ENCODE measurements at regions not wholly inside any gene's neighbourhood (a gene's known extent, or its start where the extent isn't known, plus 50 kb on each side); places are given as distances from the start of the nearest gene placed in this dataset.

DNA sequence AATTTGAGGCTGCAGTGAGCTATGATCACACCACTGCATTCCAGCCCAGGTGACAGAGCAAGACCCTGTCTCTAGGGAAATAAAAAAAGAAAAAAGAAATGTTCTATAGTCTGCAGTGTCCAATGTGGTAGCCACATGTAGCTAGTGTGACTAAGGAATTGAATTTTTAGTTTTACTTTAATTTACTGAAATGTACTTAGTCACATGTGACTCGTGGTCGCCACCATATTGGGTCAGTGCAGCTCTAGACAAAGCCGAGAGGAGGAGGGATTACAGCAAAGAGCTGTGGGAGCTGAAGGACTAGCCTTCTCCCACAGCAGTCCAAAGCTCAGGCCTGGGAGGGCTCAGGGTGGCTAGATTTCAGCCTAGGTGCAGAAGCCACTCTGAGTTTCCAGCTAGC lies 65.9 kb upstream of the NTRK3 start:
- POLR2A ChIA-PET (ENCODE audit: partially characterized antibody): no interaction called here
- Histone ChIP-seq H3K9me3 (ENCODE audit: insufficient read depth in 2 of 2, low read depth in 1 of 2, low read length in 1 of 2) (no peaks in the 10 kb centered on the region), H3K56ac (replicated peaks; ENCODE audit: insufficient read length, low read depth, low read length) (no peak overlapping the region), H3K27me3 (replicated peaks in 1 of 4; ENCODE audit: control insufficient read depth in 3 of 4, extremely low read depth in 1 of 4, insufficient read depth in 3 of 4, low read length in 3 of 4) (no peaks in the 10 kb centered on the region), H2BK5ac (ENCODE audit: low read depth, low read length) (no peak overlapping the region), H2BK12ac (ENCODE audit: low read depth, low read length) (no peak overlapping the region), H3K4me2 (ENCODE audit: insufficient read depth in 1 of 2, low read depth in 2 of 2, low read length in 2 of 2) (no peak overlapping the region), H2BK15ac (ENCODE audit: low read length) (no peak overlapping the region), H3K4me3 (ENCODE audit: extremely low read depth in 1 of 4, insufficient read depth in 2 of 4, low read depth in 3 of 4, low read length in 4 of 4) (no peak overlapping the region), H3K23ac (ENCODE audit: insufficient read length) (no peak overlapping the region), H3K79me1 (ENCODE audit: low read depth, low read length) (no peaks in the 10 kb centered on the region), H3K23me2 (ENCODE audit: low read depth, low read length) (no peaks in the 10 kb centered on the region), H3K36me3 (ENCODE audit: control insufficient read depth in 2 of 4, insufficient read depth in 4 of 4, low read length in 3 of 4) (no peaks in the 10 kb centered on the region), H2AFZ (ENCODE audit: low read length) (no peak overlapping the region; the same call in 1 of the 2 replicates), H3K27ac (ENCODE audit: low read depth, low read length) (no peak overlapping the region), H4K91ac (replicated peaks; ENCODE audit: insufficient read length, low read length) (no peak overlapping the region), H2BK20ac (ENCODE audit: low read length) (no peak overlapping the region), H3K14ac (ENCODE audit: insufficient read length) (no peak overlapping the region), H3K4ac (replicated peaks; ENCODE audit: insufficient read length, low read depth, low read length) (no peak overlapping the region), H2BK120ac (replicated peaks; ENCODE audit: low read depth, low read length) (no peak overlapping the region), H4K20me1 (replicated peaks in 1 of 2; ENCODE audit: control insufficient read depth in 1 of 2, insufficient read depth in 2 of 2, low read length in 2 of 2) (no peaks in the 10 kb centered on the region), H3K79me2 (ENCODE audit: control insufficient read depth in 1 of 2, insufficient read depth in 2 of 2, low read length in 2 of 2) (no peaks in the 10 kb centered on the region), H2AK5ac (ENCODE audit: low read depth, low read length) (no peak overlapping the region; the same call in 1 of the 2 replicates), H3K9ac (replicated peaks in 1 of 4; ENCODE audit: extremely low read depth in 1 of 4, low read depth in 3 of 4, low read length in 3 of 4) (no peak overlapping the region), H4K5ac (ENCODE audit: insufficient read length, low read depth, low read length) (no peak overlapping the region), H4K8ac (ENCODE audit: extremely low read depth, insufficient read depth, low read length) (no peak overlapping the region), H3K18ac (ENCODE audit: extremely low read depth, low read length) (no peak overlapping the region), H3K4me1 (replicated peaks in 1 of 4; ENCODE audit: control insufficient read depth in 3 of 4, insufficient read depth in 4 of 4, low read length in 3 of 4) (no peaks in the 10 kb centered on the region)
- FAIRE-seq: no peak
- TF ChIP-seq EP300 (IDR thresholded peaks at IDR 0.05; ENCODE audit: borderline replicate concordance in 1 of 2, low read depth in 2 of 2, low read length in 2 of 2): no peak
- no peak for TF ChIP-seq RBBP5 (IDR thresholded peaks at IDR 0.05; ENCODE audit: borderline replicate concordance, low read depth, low read length)
- TF ChIP-seq JUND (IDR thresholded peaks at IDR 0.05; ENCODE audit: low read length): no peak
- TF ChIP-seq BACH1 (IDR thresholded peaks at IDR 0.05; ENCODE audit: low read length): no peak
- TF ChIP-seq BCL11A (IDR thresholded peaks at IDR 0.05; ENCODE audit: low read depth in 2 of 2, low read length in 2 of 2): no peak
- no peak for TF ChIP-seq SRF (IDR thresholded peaks at IDR 0.05; ENCODE audit: low read depth, low read length)
- no peak for TF ChIP-seq SUZ12 (IDR thresholded peaks at IDR 0.05; ENCODE audit: low read length)
- no peak for TF ChIP-seq RNF2 (IDR thresholded peaks at IDR 0.05; ENCODE audit: borderline replicate concordance, low read depth, low read length, missing control alignments, poor library complexity, severe bottlenecking)
- no peak for TF ChIP-seq SIRT6 (IDR thresholded peaks at IDR 0.05; ENCODE audit: low read length)
- TF ChIP-seq TBP (IDR thresholded peaks at IDR 0.05; ENCODE audit: low read depth, low read length): no peak
- TF ChIP-seq, protein P1, sequence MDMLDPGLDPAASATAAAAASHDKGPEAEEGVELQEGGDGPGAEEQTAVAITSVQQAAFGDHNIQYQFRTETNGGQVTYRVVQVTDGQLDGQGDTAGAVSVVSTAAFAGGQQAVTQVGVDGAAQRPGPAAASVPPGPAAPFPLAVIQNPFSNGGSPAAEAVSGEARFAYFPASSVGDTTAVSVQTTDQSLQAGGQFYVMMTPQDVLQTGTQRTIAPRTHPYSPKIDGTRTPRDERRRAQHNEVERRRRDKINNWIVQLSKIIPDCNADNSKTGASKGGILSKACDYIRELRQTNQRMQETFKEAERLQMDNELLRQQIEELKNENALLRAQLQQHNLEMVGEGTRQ (IDR thresholded peaks at IDR 0.05; ENCODE audit: low read length): no peak
- 90% methylated on average over 3 of the region's 3 CpGs; no CpG with 5 or more reads in 1 of the 2 experiments for WGBS, 2 experiments (ENCODE audit: extremely low coverage in 1 of 2, insufficient coverage in 1 of 2, insufficient read length in 1 of 2, insufficient replicate concordance in 2 of 2, low coverage in 1 of 2, low lambda C conversion rate in 2 of 2, missing lambda C conversion rate in 1 of 2)
- CTCF ChIA-PET (ENCODE audit: partially characterized antibody): interaction anchor here (0.5 to 2.6 kb wide), 8 partner anchors 8 to 244 kb away, joined by 3 to 9 read pairs (median 4); no protein-coding TSS in a partner anchor
- no peak for DNase-seq (ENCODE audit: low read depth in 1 of 2, low spot score in 2 of 2)
